H9 (cell line): ENCODE measurements at regions not wholly inside any gene's neighbourhood (a gene's known extent, or its start where the extent isn't known, plus 50 kb on each side); places are given as distances from the start of the nearest gene placed in this dataset.

Experiments used
- DNase-seq: peaks from one replicate; pipeline ENCODE4 v3.0.0-alpha.2; 2017
- H2AFZ ChIP-seq: one replicate; pipeline ENCODE4 v1.6.1; 2013; ENCODE audit warnings: mild to moderate bottlenecking, low read length, control low read depth, moderate library complexity
- H2AK5ac ChIP-seq: 2 replicates; pipeline ENCODE4 v1.6.1; 2013; ENCODE audit warnings: low read length, control low read depth, mixed read lengths; ENCODE audit not compliant: insufficient read length
- H2BK120ac ChIP-seq: one replicate; pipeline ENCODE4 v1.6.1; 2013; ENCODE audit warnings: low read depth, mild to moderate bottlenecking, low read length, control low read depth, inconsistent platforms; ENCODE audit not compliant: poor library complexity, severe bottlenecking
- H2BK12ac ChIP-seq: 2 replicates; pipeline ENCODE4 v1.6.1; 2013; ENCODE audit warnings: low read length, control low read depth, mixed read lengths, low read depth; ENCODE audit not compliant: insufficient read length
- H2BK15ac ChIP-seq: 2 replicates; pipeline ENCODE4 v1.6.1; 2013; ENCODE audit warnings: low read depth, low read length, control low read depth
- H2BK20ac ChIP-seq: one replicate; pipeline ENCODE4 v1.6.1; 2013; ENCODE audit warnings: low read depth, mild to moderate bottlenecking, low read length, control low read depth, inconsistent platforms; ENCODE audit not compliant: poor library complexity, severe bottlenecking
- H2BK5ac ChIP-seq: 2 replicates; pipeline ENCODE4 v1.6.1; 2013; ENCODE audit warnings: low read length, control low read depth, mixed read lengths; ENCODE audit not compliant: insufficient read length
- H3K14ac ChIP-seq: 2 replicates; pipeline ENCODE4 v1.6.1; 2013; ENCODE audit warnings: low read length, control low read depth; ENCODE audit not compliant: insufficient read depth
- H3K18ac ChIP-seq: 2 replicates; pipeline ENCODE4 v1.6.1; 2013; ENCODE audit warnings: low read depth, mild to moderate bottlenecking, mixed read lengths, low read length, control low read depth; ENCODE audit not compliant: insufficient read length
- H3K23ac ChIP-seq: 2 replicates; pipeline ENCODE4 v1.6.1; 2013; ENCODE audit warnings: low read length, control low read depth, mixed read lengths, low read depth; ENCODE audit not compliant: insufficient read length
- H3K23me2 ChIP-seq: 2 replicates; pipeline ENCODE4 v1.6.1; 2013; ENCODE audit warnings: low read depth, mild to moderate bottlenecking, mixed read lengths, low read length, control low read depth; ENCODE audit not compliant: insufficient read length, poor library complexity, severe bottlenecking
- H3K27ac ChIP-seq: 2 replicates; pipeline ENCODE4 v1.5.1; 2013; ENCODE audit warnings: low read length, control low read depth, mixed read lengths, low read depth; ENCODE audit not compliant: insufficient read length
- H3K27me3 ChIP-seq: 2 replicates; pipeline ENCODE4 v1.6.1; 2013; ENCODE audit warnings: low read length, control low read depth, inconsistent platforms; ENCODE audit not compliant: insufficient read depth
- H3K4ac ChIP-seq: 2 replicates; pipeline ENCODE4 v1.6.1; 2013; ENCODE audit warnings: low read depth, mild to moderate bottlenecking, control low read depth, inconsistent platforms, low read length, moderate library complexity
- H3K4me1 ChIP-seq: 2 replicates; pipeline ENCODE4 v1.6.1; 2013; ENCODE audit warnings: low read length, control low read depth, inconsistent platforms; ENCODE audit not compliant: insufficient read depth
- H3K4me2 ChIP-seq: 2 replicates; pipeline ENCODE4 v1.6.1; 2013; ENCODE audit warnings: low read length, control low read depth, mixed read lengths; ENCODE audit not compliant: insufficient read length, insufficient read depth
- H3K56ac ChIP-seq: 2 replicates; pipeline ENCODE4 v1.6.1; 2013; ENCODE audit warnings: low read depth, mild to moderate bottlenecking, mixed read lengths, low read length, control low read depth; ENCODE audit not compliant: insufficient read length
- H3K79me1 ChIP-seq: 2 replicates; pipeline ENCODE4 v1.6.1; 2013; ENCODE audit warnings: low read depth, mild to moderate bottlenecking, moderate library complexity, low read length, control low read depth, inconsistent platforms; ENCODE audit not compliant: insufficient read depth, poor library complexity, severe bottlenecking
- H3K79me2 ChIP-seq: 2 replicates; pipeline ENCODE4 v1.6.1; 2013; ENCODE audit warnings: low read length, control low read depth, inconsistent platforms; ENCODE audit not compliant: insufficient read depth
- H3K9ac ChIP-seq: 2 replicates; pipeline ENCODE4 v1.6.1; 2013; ENCODE audit warnings: low read length, control low read depth, mixed read lengths; ENCODE audit not compliant: insufficient read length; ENCODE audit errors: extremely low read depth
- H3K9me3 ChIP-seq: one replicate; pipeline ENCODE4 v1.6.1; 2013; ENCODE audit warnings: low read depth, low read length, inconsistent platforms; ENCODE audit not compliant: control insufficient read depth
- H3T11ph ChIP-seq: one replicate; pipeline ENCODE4 v1.6.1; 2013; ENCODE audit warnings: mild to moderate bottlenecking, low read length, control low read depth, inconsistent platforms
- H4K20me1 ChIP-seq: one replicate; pipeline ENCODE4 v1.6.1; 2013; ENCODE audit not compliant: control insufficient read depth, insufficient read length, insufficient read depth
- H4K5ac ChIP-seq: 2 replicates; pipeline ENCODE4 v1.6.1; 2013; ENCODE audit warnings: low read depth, mild to moderate bottlenecking, mixed read lengths, low read length, control low read depth; ENCODE audit not compliant: insufficient read length
- H4K8ac ChIP-seq: replicated peaks from 2 replicates; pipeline ENCODE4 v1.6.1; 2013; ENCODE audit warnings: low read length, control low read depth, mixed read lengths, low read depth; ENCODE audit not compliant: insufficient read length
- H4K91ac ChIP-seq: 2 replicates; pipeline ENCODE4 v1.6.1; 2013; ENCODE audit warnings: low read depth, mild to moderate bottlenecking, moderate library complexity, mixed read lengths, low read length, control low read depth; ENCODE audit not compliant: insufficient read length
- H3K27ac Mint-ChIP-seq, 3 experiments: 2 replicates in 2 of 3; 3 replicates in 1 of 3; pipeline ENCODE4 v1.8.0; 2020 to 2021; ENCODE audit warnings: mixed read lengths in 3 of 3, mild to moderate bottlenecking in 1 of 3, moderate library complexity in 1 of 3
- H3K27me3 Mint-ChIP-seq: 2 replicates; pipeline ENCODE4 v1.8.0; 2021; ENCODE audit warnings: low read depth, mild to moderate bottlenecking, moderate library complexity, mixed read lengths
- H3K36me3 Mint-ChIP-seq, 3 experiments: 2 replicates in 2 of 3; 3 replicates in 1 of 3; pipeline ENCODE4 v1.8.0; 2020 to 2021; ENCODE audit warnings: low read depth in 3 of 3, mixed read lengths in 3 of 3; ENCODE audit not compliant: insufficient read depth in 1 of 3
- H3K4me1 Mint-ChIP-seq, 2 experiments: 2 replicates each; pipeline ENCODE4 v1.8.0; 2020; ENCODE audit warnings: mixed read lengths in 2 of 2
- H3K4me3 Mint-ChIP-seq, 2 experiments: 2 replicates in 1 of 2; 3 replicates in 1 of 2; pipeline ENCODE4 v1.8.0; 2020 to 2021; ENCODE audit warnings: mild to moderate bottlenecking in 2 of 2, mixed read lengths in 2 of 2, moderate library complexity in 1 of 2
- H3K9me3 Mint-ChIP-seq, 2 experiments: 2 replicates in 1 of 2; 3 replicates in 1 of 2; pipeline ENCODE4 v1.8.0; 2020; ENCODE audit warnings: mild to moderate bottlenecking in 2 of 2, mixed read lengths in 2 of 2, moderate library complexity in 1 of 2
- TF ChIP-seq, protein P1 (sequence below): fragments of 200-600 bp; sonication (generic); conservative IDR thresholded peaks from 3 replicates; pipeline ENCODE4 v1.8.0; 2021; ENCODE audit warnings: antibody characterized with exemption, mild to moderate bottlenecking

DNA sequence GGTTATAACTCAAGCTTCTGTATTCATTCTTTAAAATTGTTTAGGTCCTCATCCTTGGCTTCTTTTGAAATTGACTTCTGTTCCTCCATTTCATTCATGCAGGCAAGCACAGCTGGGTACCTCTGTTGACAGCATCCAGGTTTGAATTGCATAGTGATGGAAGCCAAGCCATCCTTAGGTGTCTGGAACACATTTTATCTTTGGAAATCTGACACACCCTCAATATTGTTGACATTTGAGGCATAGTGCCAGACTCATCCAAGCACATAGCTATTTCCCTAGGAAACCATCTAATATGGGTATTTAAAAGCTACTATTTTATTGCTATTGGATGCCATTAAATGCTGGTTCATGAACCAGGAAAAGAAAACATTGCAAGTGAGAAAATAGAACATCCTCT is 142.1 kb upstream of the PTPRZ1 start:
- Histone ChIP-seq H2BK20ac (no peak overlapping the region), H3K18ac (no peak overlapping the region), H2BK12ac (no peak overlapping the region), H2BK5ac (no peak overlapping the region), H3T11ph (no peak overlapping the region), H2BK120ac (no peak overlapping the region), H3K56ac (no peak overlapping the region), H4K91ac (no peak overlapping the region), H3K9ac (no peak overlapping the region), H3K79me2 (no peaks in the 10 kb centered on the region), H3K27me3 (no peaks in the 10 kb centered on the region), H3K23ac (no peak overlapping the region), H3K4ac (no peak overlapping the region), H2AK5ac (no peak overlapping the region), H3K23me2 (no peaks in the 10 kb centered on the region), H3K14ac (no peak overlapping the region), H3K4me1 (no peaks in the 10 kb centered on the region), H2AFZ (no peak overlapping the region), H4K20me1 (no peaks in the 10 kb centered on the region), H4K5ac (no peak overlapping the region), H3K27ac (no peak overlapping the region), H3K4me2 (no peak overlapping the region), H3K9me3 (no peaks in the 10 kb centered on the region), H2BK15ac (no peak overlapping the region), H3K79me1 (no peaks in the 10 kb centered on the region), H4K8ac (no peak overlapping the region)
- Mint-ChIP-seq H3K4me1 (no peaks in the 10 kb centered on the region), H3K27me3 (no peaks in the 10 kb centered on the region), H3K9me3 (peaks cover 30 to 33% of the 10 kb centered on the region in 2 experiments), H3K27ac (no peak overlapping the region), H3K36me3 (peaks cover 18 to 32% (median 22%) of the 10 kb centered on the region in 3 experiments), H3K4me3 (no peak overlapping the region)
- TF ChIP-seq, protein P1, sequence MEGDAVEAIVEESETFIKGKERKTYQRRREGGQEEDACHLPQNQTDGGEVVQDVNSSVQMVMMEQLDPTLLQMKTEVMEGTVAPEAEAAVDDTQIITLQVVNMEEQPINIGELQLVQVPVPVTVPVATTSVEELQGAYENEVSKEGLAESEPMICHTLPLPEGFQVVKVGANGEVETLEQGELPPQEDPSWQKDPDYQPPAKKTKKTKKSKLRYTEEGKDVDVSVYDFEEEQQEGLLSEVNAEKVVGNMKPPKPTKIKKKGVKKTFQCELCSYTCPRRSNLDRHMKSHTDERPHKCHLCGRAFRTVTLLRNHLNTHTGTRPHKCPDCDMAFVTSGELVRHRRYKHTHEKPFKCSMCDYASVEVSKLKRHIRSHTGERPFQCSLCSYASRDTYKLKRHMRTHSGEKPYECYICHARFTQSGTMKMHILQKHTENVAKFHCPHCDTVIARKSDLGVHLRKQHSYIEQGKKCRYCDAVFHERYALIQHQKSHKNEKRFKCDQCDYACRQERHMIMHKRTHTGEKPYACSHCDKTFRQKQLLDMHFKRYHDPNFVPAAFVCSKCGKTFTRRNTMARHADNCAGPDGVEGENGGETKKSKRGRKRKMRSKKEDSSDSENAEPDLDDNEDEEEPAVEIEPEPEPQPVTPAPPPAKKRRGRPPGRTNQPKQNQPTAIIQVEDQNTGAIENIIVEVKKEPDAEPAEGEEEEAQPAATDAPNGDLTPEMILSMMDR, result no peak
- DNase-seq, result no peak
